ENCODE measurements at regions not wholly inside any gene's neighbourhood (a gene's known extent, or its start where the extent isn't known, plus 50 kb on each side); places are given as distances from the start of the nearest gene placed in this dataset.
A peak's percentile ranks its signal among the peaks of the same experiment; 100 is the strongest.
"Not testable (repeated sequence)": the region's sequence is repeated elsewhere in the genome, so short reads cannot be mapped to it uniquely, and the experiment has no call there.

DNA sequence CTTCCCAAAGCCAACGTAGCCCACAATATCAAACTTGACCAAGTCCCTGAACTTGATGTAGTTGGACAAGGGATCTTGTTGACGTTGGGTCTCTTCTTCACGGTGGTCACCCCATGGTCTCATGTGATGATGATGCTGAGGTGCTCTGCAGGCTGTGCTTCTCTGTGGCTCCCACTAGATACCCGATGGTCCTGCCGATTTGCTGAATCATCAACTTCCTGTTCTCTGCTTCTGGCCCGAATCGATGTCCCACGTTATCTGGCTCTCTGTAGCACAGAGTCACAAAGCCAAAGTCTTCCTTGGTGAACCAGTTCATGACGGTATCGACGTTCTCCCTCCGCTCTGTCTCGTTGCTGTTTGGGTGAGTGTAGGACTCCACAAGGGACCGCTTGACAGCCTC lies 201.0 kb downstream of the ADRA2C start:
- BruUV-seq (replicated peaks); intact Hi-C loops (cut with micrococcal nuclease); H3K9me3 ChIP-seq (replicated peaks; ENCODE audit: control insufficient read depth, insufficient read depth, low read depth, low read length); H3K27ac ChIP-seq (ENCODE audit: extremely low read depth, low read depth, low read length); H3K4me1 ChIP-seq (replicated peaks in 1 of 2; ENCODE audit: control insufficient read depth in 2 of 2, insufficient read depth in 2 of 2, low read length in 2 of 2); CTCF ChIA-PET (ENCODE audit: low intra/inter-chr PET ratio); H3K9ac ChIP-seq (ENCODE audit: insufficient read depth in 1 of 2, low read depth in 2 of 2, low read length in 2 of 2); H3K36me3 ChIP-seq (ENCODE audit: control insufficient read depth, insufficient read depth, low read length); in situ Hi-C loops (cut with MboI); H3K79me2 ChIP-seq (ENCODE audit: control insufficient read depth, insufficient read depth, low read length); H3K9me1 ChIP-seq (ENCODE audit: control insufficient read depth, insufficient read depth, low read length); H3K4me3 ChIP-seq; H4K20me1 ChIP-seq (replicated peaks; ENCODE audit: control insufficient read depth, insufficient read depth, low read length); POLR2A ChIA-PET; H3K27me3 ChIP-seq (ENCODE audit: control insufficient read depth in 2 of 2, insufficient read depth in 2 of 2, low read length in 2 of 2); ATAC-seq: not testable (repeated sequence)
- FAIRE-seq (peak; percentile 69), DNase-seq (ENCODE audit: extremely low read depth in 1 of 4, low spot score in 3 of 4) (peak in 2 of 4 experiments; percentile 9 to 48)
- 16% methylated on average over 11 of the region's 14 CpGs for WGBS (ENCODE audit: insufficient coverage, low coverage, missing lambda C conversion rate)
- peak overlapping the region; percentile 77 for H2AFZ ChIP-seq (ENCODE audit: low read depth, low read length)
- TF ChIP-seq CREM (IDR thresholded peaks at IDR 0.05; ENCODE audit: low read depth) (0 out of 2 replicates have a peak, but pooled peaks have one; percentile 17), DPF2 (IDR thresholded peaks at IDR 0.05) (peak; percentile 17; the same call in 1 of the 2 replicates), NFE2 (IDR thresholded peaks at IDR 0.05; ENCODE audit: low read depth) (peak; percentile 88), C11orf30 (IDR thresholded peaks at IDR 0.05; ENCODE audit: low read depth) (peak; percentile 97), ZNF316 (IDR thresholded peaks at IDR 0.05) (peak; percentile 97), MAFK (IDR thresholded peaks at IDR 0.05; ENCODE audit: low read length) (peak; percentile 94), MAFG (tag; conservative IDR thresholded peaks at IDR 0.05) (peak; percentile 90), RCOR1 (IDR thresholded peaks at IDR 0.05; ENCODE audit: borderline replicate concordance in 1 of 2, low read depth in 2 of 2, low read length in 2 of 2) (peak in 1 of 2 experiments; percentile 41; a peak in 1 of 4 replicates), MAFF (IDR thresholded peaks at IDR 0.05; ENCODE audit: low read length) (peak; percentile 95)
- H3K4me2 ChIP-seq (ENCODE audit: insufficient read depth, low read length) = peak overlapping the region; percentile 55

DNA sequence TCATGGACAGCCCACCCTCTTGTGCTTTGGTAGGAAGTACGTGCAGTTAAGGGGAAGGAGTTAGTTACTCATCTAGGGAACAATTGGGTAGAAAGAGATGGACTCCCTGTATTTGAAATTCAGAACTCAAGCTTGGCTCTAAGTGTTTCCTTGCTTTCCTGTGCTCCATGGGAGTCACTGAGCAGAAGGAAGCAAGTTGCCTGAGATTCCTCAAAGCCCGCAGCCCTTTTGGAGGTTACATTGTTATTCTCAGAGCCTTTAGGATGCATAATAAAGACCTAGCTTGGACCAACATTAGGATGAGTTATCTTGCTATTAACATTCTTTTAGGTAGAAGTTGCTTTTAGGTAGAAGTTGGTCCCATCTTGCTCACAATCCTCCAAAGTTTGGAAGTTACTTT lies 206.4 kb downstream of the ADRA2C start:
- intact Hi-C loops (cut with micrococcal nuclease); H3K79me2 ChIP-seq (ENCODE audit: control insufficient read depth, insufficient read depth, low read length); H3K27me3 ChIP-seq (ENCODE audit: control insufficient read depth in 2 of 2, insufficient read depth in 2 of 2, low read length in 2 of 2); POLR2A ChIA-PET; H3K4me2 ChIP-seq (ENCODE audit: insufficient read depth, low read length); FAIRE-seq; H3K9ac ChIP-seq (ENCODE audit: insufficient read depth in 1 of 2, low read depth in 2 of 2, low read length in 2 of 2); H2AFZ ChIP-seq (ENCODE audit: low read depth, low read length); ATAC-seq; in situ Hi-C loops (cut with MboI); DNase-seq (ENCODE audit: extremely low read depth in 1 of 4, low spot score in 3 of 4); BruUV-seq (replicated peaks); H3K4me1 ChIP-seq (replicated peaks in 1 of 2; ENCODE audit: control insufficient read depth in 2 of 2, insufficient read depth in 2 of 2, low read length in 2 of 2); H3K36me3 ChIP-seq (ENCODE audit: control insufficient read depth, insufficient read depth, low read length); H3K4me3 ChIP-seq; H3K27ac ChIP-seq (ENCODE audit: extremely low read depth, low read depth, low read length); CTCF ChIA-PET (ENCODE audit: low intra/inter-chr PET ratio); H3K9me1 ChIP-seq (ENCODE audit: control insufficient read depth, insufficient read depth, low read length); H3K9me3 ChIP-seq (replicated peaks; ENCODE audit: control insufficient read depth, insufficient read depth, low read depth, low read length); H4K20me1 ChIP-seq (replicated peaks; ENCODE audit: control insufficient read depth, insufficient read depth, low read length): not testable (repeated sequence)
- WGBS (ENCODE audit: insufficient coverage, low coverage, missing lambda C conversion rate) = 0% methylated on average over 2 of the region's 2 CpGs

DNA sequence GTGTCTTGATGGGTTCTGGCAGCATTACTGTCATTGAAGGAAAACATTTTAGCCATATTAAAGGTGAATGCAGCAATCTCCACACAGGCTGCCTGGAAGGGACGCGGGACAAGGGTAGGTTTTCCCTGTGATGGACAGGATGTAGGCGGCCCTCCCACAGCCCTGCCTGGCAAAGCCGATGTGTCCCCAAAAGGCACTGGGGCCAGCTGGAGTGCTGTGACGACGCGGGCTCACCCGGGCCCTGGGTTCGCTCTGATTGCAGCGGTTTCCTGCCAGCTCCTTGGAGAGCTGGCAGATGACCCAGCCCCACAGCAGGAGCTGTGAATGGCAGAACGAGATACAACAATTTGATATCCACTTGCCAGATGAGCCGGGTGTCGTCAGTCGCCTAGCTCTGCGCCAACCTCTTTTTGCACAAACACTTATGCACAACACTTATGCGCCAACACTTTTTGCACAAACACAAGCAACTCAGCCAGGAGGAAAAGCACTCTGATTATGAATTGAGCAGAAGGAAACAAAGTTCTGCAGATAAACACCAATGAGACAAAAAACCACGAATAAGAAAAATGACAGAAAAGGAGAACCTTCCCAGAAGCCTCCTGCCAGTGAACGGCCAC lies 207.5 kb downstream of the ADRA2C start:
- DNase-seq (ENCODE audit: extremely low read depth in 1 of 4, low spot score in 3 of 4); FAIRE-seq; H3K4me2 ChIP-seq (ENCODE audit: insufficient read depth, low read length); H2AFZ ChIP-seq (ENCODE audit: low read depth, low read length); H3K79me2 ChIP-seq (ENCODE audit: control insufficient read depth, insufficient read depth, low read length); H3K4me1 ChIP-seq (replicated peaks in 1 of 2; ENCODE audit: control insufficient read depth in 2 of 2, insufficient read depth in 2 of 2, low read length in 2 of 2); ATAC-seq; in situ Hi-C loops (cut with MboI); POLR2A ChIA-PET; intact Hi-C loops (cut with micrococcal nuclease); H3K9ac ChIP-seq (ENCODE audit: insufficient read depth in 1 of 2, low read depth in 2 of 2, low read length in 2 of 2); H3K4me3 ChIP-seq; H3K27ac ChIP-seq (ENCODE audit: extremely low read depth, low read depth, low read length); H3K36me3 ChIP-seq (ENCODE audit: control insufficient read depth, insufficient read depth, low read length); H3K27me3 ChIP-seq (ENCODE audit: control insufficient read depth in 2 of 2, insufficient read depth in 2 of 2, low read length in 2 of 2); BruUV-seq (replicated peaks); H3K9me1 ChIP-seq (ENCODE audit: control insufficient read depth, insufficient read depth, low read length); H3K9me3 ChIP-seq (replicated peaks; ENCODE audit: control insufficient read depth, insufficient read depth, low read depth, low read length); H4K20me1 ChIP-seq (replicated peaks; ENCODE audit: control insufficient read depth, insufficient read depth, low read length); CTCF ChIA-PET (ENCODE audit: low intra/inter-chr PET ratio): not testable (repeated sequence)
- WGBS (ENCODE audit: insufficient coverage, low coverage, missing lambda C conversion rate) = 18% methylated on average over 16 of the region's 18 CpGs

Data from K562 (cell line).